ENCODE measurements at regions not wholly inside any gene's neighbourhood (a gene's known extent, or its start where the extent isn't known, plus 50 kb on each side); places are given as distances from the start of the nearest gene placed in this dataset.

- no peaks in the 10 kb centered on the region for H3K36me3 ChIP-seq (ENCODE audit: insufficient read depth, low read length)
- no peaks in the 10 kb centered on the region for H3K79me2 ChIP-seq (ENCODE audit: insufficient read depth, low read length)
- no peak for FAIRE-seq
- H3K27ac Mint-ChIP-seq (ENCODE audit: unreplicated experiment) = no peak overlapping the region
- DNase-seq (ENCODE audit: low read depth) = no peak
- peaks cover 13% of the 10 kb centered on the region for H3K4me1 ChIP-seq (ENCODE audit: insufficient read depth, low read length)
- no peaks in the 10 kb centered on the region for H4K20me1 ChIP-seq (ENCODE audit: insufficient read depth, low read length)
- H3K4me3 ChIP-seq (ENCODE audit: insufficient read depth, low read depth, low read length) = no peak overlapping the region
- no peaks in the 10 kb centered on the region for H3K9me3 Mint-ChIP-seq (ENCODE audit: unreplicated experiment)
- peaks cover 13% of the 10 kb centered on the region for H3K4me1 Mint-ChIP-seq (ENCODE audit: low read depth, unreplicated experiment)
- H3K27me3 ChIP-seq (ENCODE audit: insufficient read depth, low read length) = no peaks in the 10 kb centered on the region
- no peak overlapping the region for H3K4me3 Mint-ChIP-seq (ENCODE audit: unreplicated experiment)
- no peaks in the 10 kb centered on the region for H3K9me3 ChIP-seq (ENCODE audit: insufficient read depth, low read depth, low read length)
- no peak overlapping the region for H2AFZ ChIP-seq (ENCODE audit: low read depth, low read length)
- H3K27me3 Mint-ChIP-seq (ENCODE audit: low read depth, unreplicated experiment) = peaks cover 14% of the 10 kb centered on the region
- no peaks in the 10 kb centered on the region for H3K36me3 Mint-ChIP-seq (ENCODE audit: low read depth, unreplicated experiment)
- no peak overlapping the region for H3K4me2 ChIP-seq (ENCODE audit: low read length)
- no peak overlapping the region for H3K9ac ChIP-seq (ENCODE audit: low read length)
- TF ChIP-seq EZH2 (IDR thresholded peaks at IDR 0.05; ENCODE audit: insufficient read depth, low read length) = no peak
- TF ChIP-seq, protein P1, sequence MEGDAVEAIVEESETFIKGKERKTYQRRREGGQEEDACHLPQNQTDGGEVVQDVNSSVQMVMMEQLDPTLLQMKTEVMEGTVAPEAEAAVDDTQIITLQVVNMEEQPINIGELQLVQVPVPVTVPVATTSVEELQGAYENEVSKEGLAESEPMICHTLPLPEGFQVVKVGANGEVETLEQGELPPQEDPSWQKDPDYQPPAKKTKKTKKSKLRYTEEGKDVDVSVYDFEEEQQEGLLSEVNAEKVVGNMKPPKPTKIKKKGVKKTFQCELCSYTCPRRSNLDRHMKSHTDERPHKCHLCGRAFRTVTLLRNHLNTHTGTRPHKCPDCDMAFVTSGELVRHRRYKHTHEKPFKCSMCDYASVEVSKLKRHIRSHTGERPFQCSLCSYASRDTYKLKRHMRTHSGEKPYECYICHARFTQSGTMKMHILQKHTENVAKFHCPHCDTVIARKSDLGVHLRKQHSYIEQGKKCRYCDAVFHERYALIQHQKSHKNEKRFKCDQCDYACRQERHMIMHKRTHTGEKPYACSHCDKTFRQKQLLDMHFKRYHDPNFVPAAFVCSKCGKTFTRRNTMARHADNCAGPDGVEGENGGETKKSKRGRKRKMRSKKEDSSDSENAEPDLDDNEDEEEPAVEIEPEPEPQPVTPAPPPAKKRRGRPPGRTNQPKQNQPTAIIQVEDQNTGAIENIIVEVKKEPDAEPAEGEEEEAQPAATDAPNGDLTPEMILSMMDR (IDR thresholded peaks at IDR 0.05; ENCODE audit: insufficient read depth, low read depth, low read length) = no peak
- H3K27ac ChIP-seq (ENCODE audit: low read depth, low read length) = no peak overlapping the region
Observed at GRCh38 chr10:90591629-90592028, 266.2 kb downstream of the HTR7 start.

- no peak overlapping the region for H3K27ac ChIP-seq (ENCODE audit: low read depth, low read length)
- no peak overlapping the region for H2AFZ ChIP-seq (ENCODE audit: low read depth, low read length)
- no peaks in the 10 kb centered on the region for H4K20me1 ChIP-seq (ENCODE audit: insufficient read depth, low read length)
- H3K4me1 ChIP-seq (ENCODE audit: insufficient read depth, low read length) = peaks cover 2% of the 10 kb centered on the region
- H3K4me2 ChIP-seq (ENCODE audit: low read length) = no peak overlapping the region
- DNase-seq (ENCODE audit: low read depth) (peak; percentile 58), FAIRE-seq (no peak)
- H3K27me3 ChIP-seq (ENCODE audit: insufficient read depth, low read length) = no peaks in the 10 kb centered on the region
- no peaks in the 10 kb centered on the region for H3K36me3 ChIP-seq (ENCODE audit: insufficient read depth, low read length)
- no peaks in the 10 kb centered on the region for H3K36me3 Mint-ChIP-seq (ENCODE audit: low read depth, unreplicated experiment)
- H3K4me1 Mint-ChIP-seq (ENCODE audit: low read depth, unreplicated experiment) = peaks cover 7% of the 10 kb centered on the region
- TF ChIP-seq, protein P1 (IDR thresholded peaks at IDR 0.05; ENCODE audit: insufficient read depth, low read depth, low read length) = peak; percentile 66
- TF ChIP-seq EZH2 (IDR thresholded peaks at IDR 0.05; ENCODE audit: insufficient read depth, low read length) = no peak
- H3K4me3 Mint-ChIP-seq (ENCODE audit: unreplicated experiment) = no peak overlapping the region
- H3K27me3 Mint-ChIP-seq (ENCODE audit: low read depth, unreplicated experiment) = peaks cover 24% of the 10 kb centered on the region
- H3K9me3 Mint-ChIP-seq (ENCODE audit: unreplicated experiment) = no peaks in the 10 kb centered on the region
- no peaks in the 10 kb centered on the region for H3K9me3 ChIP-seq (ENCODE audit: insufficient read depth, low read depth, low read length)
- H3K27ac Mint-ChIP-seq (ENCODE audit: unreplicated experiment) = no peak overlapping the region
- H3K9ac ChIP-seq (ENCODE audit: low read length) = no peak overlapping the region
- H3K4me3 ChIP-seq (ENCODE audit: insufficient read depth, low read depth, low read length) = no peak overlapping the region
- H3K79me2 ChIP-seq (ENCODE audit: insufficient read depth, low read length) = no peaks in the 10 kb centered on the region
Observed at GRCh38 chr10:90592638-90593302, 265.1 kb downstream of the HTR7 start.

GRCh38 chr10:90598513-90598912 lies 259.3 kb downstream of the HTR7 start:
- Mint-ChIP-seq H3K27ac (ENCODE audit: unreplicated experiment) (no peak overlapping the region), H3K4me3 (ENCODE audit: unreplicated experiment) (no peak overlapping the region), H3K36me3 (ENCODE audit: low read depth, unreplicated experiment) (no peaks in the 10 kb centered on the region), H3K4me1 (ENCODE audit: low read depth, unreplicated experiment) (peaks cover 10% of the 10 kb centered on the region), H3K27me3 (ENCODE audit: low read depth, unreplicated experiment) (peaks cover 21% of the 10 kb centered on the region), H3K9me3 (ENCODE audit: unreplicated experiment) (no peaks in the 10 kb centered on the region)
- Histone ChIP-seq H3K4me2 (ENCODE audit: low read length) (no peak overlapping the region), H4K20me1 (ENCODE audit: insufficient read depth, low read length) (no peaks in the 10 kb centered on the region), H3K36me3 (ENCODE audit: insufficient read depth, low read length) (no peaks in the 10 kb centered on the region), H3K4me1 (ENCODE audit: insufficient read depth, low read length) (no peaks in the 10 kb centered on the region), H3K4me3 (ENCODE audit: insufficient read depth, low read depth, low read length) (no peak overlapping the region), H3K79me2 (ENCODE audit: insufficient read depth, low read length) (no peaks in the 10 kb centered on the region), H3K27me3 (ENCODE audit: insufficient read depth, low read length) (no peaks in the 10 kb centered on the region), H3K27ac (ENCODE audit: low read depth, low read length) (no peak overlapping the region), H3K9me3 (ENCODE audit: insufficient read depth, low read depth, low read length) (no peaks in the 10 kb centered on the region), H3K9ac (ENCODE audit: low read length) (no peak overlapping the region), H2AFZ (ENCODE audit: low read depth, low read length) (no peak overlapping the region)
- no peak for FAIRE-seq
- TF ChIP-seq, protein P1 (IDR thresholded peaks at IDR 0.05; ENCODE audit: insufficient read depth, low read depth, low read length) = no peak
- TF ChIP-seq EZH2 (IDR thresholded peaks at IDR 0.05; ENCODE audit: insufficient read depth, low read length) = no peak
- DNase-seq (ENCODE audit: low read depth) = no peak
